H4 (cell line): ENCODE measurements at regions not wholly inside any gene's neighbourhood (a gene's known extent, or its start where the extent isn't known, plus 50 kb on each side); places are given as distances from the start of the nearest gene placed in this dataset.
"Not testable (repeated sequence)": the region's sequence is repeated elsewhere in the genome, so short reads cannot be mapped to it uniquely, and the experiment has no call there.

Experiments
- DNase-seq: peaks from one replicate; pipeline ENCODE4 v3.0.0-alpha.2; 2015; ENCODE audit warnings: low spot score

- not testable (repeated sequence) for DNase-seq
These were observed 89.0 kb upstream of the RANBP6 start for GRCh38 chr9:6104406-6104805.

GRCh38 chr9:6103911-6104310, 88.5 kb upstream of the RANBP6 start:
- not testable (repeated sequence) for DNase-seq

GRCh38 chr9:6102336-6102987, 87.0 kb upstream of the RANBP6 start:
- DNase-seq: peak; percentile 4

- DNase-seq: not testable (repeated sequence)
These were observed 86.3 kb upstream of the RANBP6 start for GRCh38 chr9:6101725-6102124.

GRCh38 chr9:6099346-6099745, 83.9 kb upstream of the RANBP6 start:
- not testable (repeated sequence) for DNase-seq

- DNase-seq: no peak
These were observed 83.0 kb upstream of the RANBP6 start for GRCh38 chr9:6098431-6098830.

GRCh38 chr9:6096821-6097220, 81.4 kb upstream of the RANBP6 start:
- no peak for DNase-seq

GRCh38 chr9:6090277-6091210, 75.1 kb upstream of the RANBP6 start:
- DNase-seq: no peak

GRCh38 chr9:6089300-6089699, 73.9 kb upstream of the RANBP6 start:
- no peak for DNase-seq

- no peak for DNase-seq
These were observed 70.7 kb upstream of the RANBP6 start for GRCh38 chr9:6086006-6086655.

GRCh38 chr9:6080154-6080716, 64.8 kb upstream of the RANBP6 start:
- peak; percentile 87 for DNase-seq

GRCh38 chr9:6079386-6079785, 64.0 kb upstream of the RANBP6 start:
- DNase-seq: no peak

- no peak for DNase-seq
These were observed 63.1 kb upstream of the RANBP6 start for GRCh38 chr9:6078382-6079105.

GRCh38 chr9:6076851-6077250, 61.4 kb upstream of the RANBP6 start:
- DNase-seq: no peak

- DNase-seq: no peak
These were observed 58.3 kb upstream of the RANBP6 start for GRCh38 chr9:6073731-6074130.

GRCh38 chr9:6072865-6073264, 57.4 kb upstream of the RANBP6 start:
- DNase-seq: no peak

- no peak for DNase-seq
These were observed 57.0 kb upstream of the RANBP6 start for GRCh38 chr9:6072453-6072852.

GRCh38 chr9:6068983-6069382, 53.6 kb upstream of the RANBP6 start:
- DNase-seq: no peak

- DNase-seq: no peak
These were observed 52.0 kb upstream of the RANBP6 start for GRCh38 chr9:6067426-6067825.
